Mucosa of rectum (tissue), 2 donors: ENCODE measurements at regions not wholly inside any gene's neighbourhood (a gene's known extent, or its start where the extent isn't known, plus 50 kb on each side); places are given as distances from the start of the nearest gene placed in this dataset.

Experiments used
- H3K27ac ChIP-seq, 2 donors: one replicate each; pipeline ENCODE4 v1.7.0; 2013; ENCODE audit warnings: inconsistent platforms in 2 of 2, low read depth in 2 of 2, low read length in 2 of 2
- H3K27me3 ChIP-seq, 2 donors: one replicate each; pipeline ENCODE4 v1.7.0; 2013; ENCODE audit warnings: low read length in 2 of 2; ENCODE audit not compliant: control insufficient read depth in 2 of 2, insufficient read depth in 2 of 2
- H3K36me3 ChIP-seq, 2 donors: one replicate each; pipeline ENCODE4 v1.7.0; 2013; ENCODE audit warnings: low read length in 2 of 2; ENCODE audit not compliant: control insufficient read depth in 2 of 2, insufficient read depth in 2 of 2
- H3K4me1 ChIP-seq, 2 donors: one replicate each; pipeline ENCODE4 v1.7.0; 2013; ENCODE audit warnings: low read length in 2 of 2, mild to moderate bottlenecking in 1 of 2; ENCODE audit not compliant: control insufficient read depth in 2 of 2, insufficient read depth in 2 of 2
- H3K4me3 ChIP-seq, 2 donors: one replicate each; pipeline ENCODE4 v1.7.0; 2013; ENCODE audit warnings: low read length in 2 of 2
- H3K9ac ChIP-seq, 2 donors: one replicate each; pipeline ENCODE4 v1.7.0; 2013; ENCODE audit warnings: low read length in 2 of 2, low read depth in 1 of 2, mild to moderate bottlenecking in 1 of 2
- H3K9me3 ChIP-seq, 2 donors: one replicate each; pipeline ENCODE4 v1.7.0; 2013; ENCODE audit warnings: low read length in 2 of 2; ENCODE audit not compliant: control insufficient read depth in 2 of 2
- donor health status: healthy.
- donor health status: Normal muscosa, but diverticular disease.

DNA sequence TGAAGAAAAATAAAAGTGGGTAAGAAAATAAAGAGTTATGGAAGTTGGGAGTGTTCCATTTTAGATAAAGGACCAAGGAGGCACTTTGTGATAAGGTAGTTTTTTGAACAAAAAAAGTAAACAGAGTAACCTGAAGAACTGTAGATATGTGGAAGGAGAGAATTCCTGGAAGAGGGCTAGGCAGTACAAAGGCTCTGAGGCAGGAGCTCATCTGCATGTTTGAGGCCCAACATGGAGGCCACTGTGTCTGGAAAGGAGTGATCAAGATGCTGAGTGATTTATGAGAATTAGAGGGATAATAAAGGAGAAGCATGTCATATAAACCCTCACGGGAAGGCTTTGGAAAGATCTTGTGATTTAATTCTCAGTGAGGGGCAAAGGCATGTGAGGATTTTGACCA, 126.5 kb downstream of the DTWD1 start:
- H3K9me3 ChIP-seq = no peaks in the 10 kb centered on the region
- H3K27ac ChIP-seq = no peak overlapping the region
- H3K4me1 ChIP-seq = peaks cover 2 to 4% of the 10 kb centered on the region in 2 donors
- no peaks in the 10 kb centered on the region for H3K27me3 ChIP-seq
- H3K4me3 ChIP-seq = no peak overlapping the region
- H3K36me3 ChIP-seq = no peaks in the 10 kb centered on the region
- H3K9ac ChIP-seq = no peak overlapping the region

DNA sequence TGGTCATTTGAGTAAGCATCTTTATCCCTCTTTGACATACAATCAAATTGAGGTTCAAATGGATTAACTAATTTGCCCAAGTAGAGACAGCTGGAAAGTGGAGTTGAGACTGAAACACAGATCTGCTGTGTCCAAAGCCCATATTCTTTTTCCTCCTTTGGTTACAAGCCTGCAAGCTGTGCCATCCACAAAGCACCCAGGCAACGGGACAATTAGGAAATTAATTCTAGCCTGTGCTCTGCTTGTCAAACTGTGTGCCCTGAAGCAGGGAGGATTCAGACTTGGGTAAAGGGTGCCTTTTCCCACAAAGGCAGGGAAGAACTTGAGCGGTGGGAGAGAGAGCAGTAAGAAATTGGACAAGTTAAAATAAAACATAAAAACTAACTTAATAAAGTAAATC, 127.9 kb downstream of the DTWD1 start:
- no peak overlapping the region for H3K9ac ChIP-seq
- H3K36me3 ChIP-seq = no peaks in the 10 kb centered on the region
- H3K9me3 ChIP-seq = no peaks in the 10 kb centered on the region
- no peaks in the 10 kb centered on the region for H3K4me1 ChIP-seq
- H3K27me3 ChIP-seq = no peaks in the 10 kb centered on the region
- no peak overlapping the region for H3K4me3 ChIP-seq
- H3K27ac ChIP-seq = no peak overlapping the region

DNA sequence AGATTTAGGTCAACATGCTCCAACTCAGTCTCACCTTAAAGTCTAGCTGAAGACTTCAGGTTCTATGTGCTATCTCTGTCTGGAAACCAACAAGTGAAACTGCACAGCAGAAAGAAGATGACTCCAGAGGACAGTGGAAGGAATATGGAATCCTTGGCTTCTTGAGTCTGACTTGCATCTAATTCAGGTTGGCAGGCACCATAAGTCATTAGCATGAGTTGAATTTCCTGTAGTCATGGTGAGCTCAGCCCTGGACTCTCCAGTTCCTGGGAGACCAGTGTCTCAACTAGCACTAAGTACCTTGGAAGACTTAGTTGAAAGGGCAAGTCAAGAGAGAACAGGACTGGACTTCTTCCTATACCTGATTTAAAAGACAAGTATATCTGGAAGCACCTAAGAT, 129.7 kb downstream of the DTWD1 start:
- Histone ChIP-seq H3K9me3 (no peaks in the 10 kb centered on the region), H3K4me1 (no peaks in the 10 kb centered on the region), H3K4me3 (no peak overlapping the region), H3K27ac (no peak overlapping the region), H3K36me3 (no peaks in the 10 kb centered on the region), H3K9ac (no peak overlapping the region), H3K27me3 (no peaks in the 10 kb centered on the region)

DNA sequence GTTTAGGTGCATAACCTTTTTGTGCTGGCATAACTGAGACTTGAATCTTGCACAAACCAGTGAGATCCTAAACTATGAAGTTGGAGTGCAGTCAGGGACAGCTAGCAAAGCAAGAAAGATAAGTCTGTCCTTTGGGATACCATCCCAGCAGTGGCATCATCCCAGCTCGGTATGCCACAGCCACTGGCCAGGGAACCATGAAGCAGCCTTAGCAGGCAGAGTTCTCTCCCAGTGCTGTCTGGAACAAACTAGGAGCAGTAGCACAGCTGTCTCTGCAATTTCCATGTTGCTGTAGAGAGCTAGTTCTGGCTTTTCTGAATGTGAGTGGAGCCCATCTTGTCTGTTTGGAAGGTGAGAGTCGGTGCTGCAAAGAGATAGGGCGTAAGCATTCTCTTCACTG, 130.3 kb downstream of the DTWD1 start:
- no peaks in the 10 kb centered on the region for H3K9me3 ChIP-seq
- H3K4me1 ChIP-seq = no peaks in the 10 kb centered on the region
- no peak overlapping the region for H3K9ac ChIP-seq
- no peak overlapping the region for H3K27ac ChIP-seq
- no peaks in the 10 kb centered on the region for H3K27me3 ChIP-seq
- H3K36me3 ChIP-seq = no peaks in the 10 kb centered on the region
- no peak overlapping the region for H3K4me3 ChIP-seq

DNA sequence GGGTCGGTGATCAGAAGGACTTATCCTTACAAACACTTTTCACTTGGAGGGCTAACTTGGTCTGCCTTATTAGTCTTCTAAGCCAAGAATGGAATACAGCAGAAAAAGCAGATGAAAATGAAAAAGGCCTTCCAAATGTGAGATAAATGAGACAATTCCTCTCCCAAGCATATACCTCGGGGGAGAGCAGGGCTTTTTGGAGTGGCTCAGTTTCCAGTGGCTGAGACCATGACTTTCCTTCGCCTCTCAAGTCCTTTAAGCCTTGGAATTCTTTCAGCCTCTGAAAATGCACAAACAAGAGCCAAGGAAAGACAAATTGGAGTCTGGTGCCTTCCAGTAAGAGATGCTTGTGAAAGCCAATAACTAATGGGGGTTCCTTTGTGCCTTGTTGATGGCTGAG, 130.9 kb downstream of the DTWD1 start:
- no peaks in the 10 kb centered on the region for H3K27me3 ChIP-seq
- no peaks in the 10 kb centered on the region for H3K9me3 ChIP-seq
- no peaks in the 10 kb centered on the region for H3K36me3 ChIP-seq
- no peak overlapping the region for H3K27ac ChIP-seq
- H3K9ac ChIP-seq = no peak overlapping the region
- H3K4me3 ChIP-seq = no peak overlapping the region
- H3K4me1 ChIP-seq = no peaks in the 10 kb centered on the region

DNA sequence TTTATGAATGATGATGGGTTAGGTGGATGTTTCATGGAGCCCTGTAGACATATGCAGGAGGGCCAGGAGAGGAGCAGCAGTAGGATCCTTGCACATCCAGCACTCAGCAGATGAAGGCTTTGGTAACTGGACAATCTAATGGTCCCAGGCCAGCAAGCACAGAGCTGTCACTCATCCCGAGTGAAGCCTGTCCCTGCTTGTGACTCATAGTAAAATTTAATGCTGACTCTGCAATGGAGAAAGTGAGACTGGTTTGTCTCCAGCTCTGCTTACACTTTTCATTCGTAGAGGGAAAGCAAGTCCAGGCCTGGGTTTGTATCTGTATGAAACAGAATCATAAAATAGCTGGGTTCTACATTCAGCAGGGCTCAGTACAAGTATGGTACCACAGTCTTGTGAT, 131.7 kb downstream of the DTWD1 start:
- H3K9ac ChIP-seq = no peak overlapping the region
- H3K27me3 ChIP-seq = no peaks in the 10 kb centered on the region
- H3K36me3 ChIP-seq = no peaks in the 10 kb centered on the region
- H3K27ac ChIP-seq = no peak overlapping the region
- H3K9me3 ChIP-seq = no peaks in the 10 kb centered on the region
- no peak overlapping the region for H3K4me3 ChIP-seq
- no peaks in the 10 kb centered on the region for H3K4me1 ChIP-seq

DNA sequence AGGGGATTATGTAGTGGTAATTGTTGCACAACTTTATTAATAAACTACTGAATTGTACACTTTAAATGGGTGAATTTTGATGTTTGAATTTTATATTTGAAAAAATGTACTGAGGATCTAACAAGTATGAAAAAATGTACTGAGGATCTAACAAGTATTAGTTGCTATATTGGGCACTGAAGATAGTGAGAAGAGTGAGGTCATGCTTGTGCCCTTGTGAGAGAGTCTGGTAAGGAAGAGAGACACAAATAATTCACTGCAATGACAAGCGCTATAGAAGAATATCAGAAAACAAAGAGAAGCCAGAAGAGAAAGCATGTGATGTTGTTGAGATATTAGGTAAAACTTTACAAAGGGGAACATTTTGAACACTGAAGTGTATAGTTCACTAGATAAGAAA, 137.6 kb downstream of the DTWD1 start:
- no peak overlapping the region for H3K4me3 ChIP-seq
- peaks cover 1 to 3% of the 10 kb centered on the region in 2 donors for H3K9me3 ChIP-seq
- H3K9ac ChIP-seq = no peak overlapping the region
- H3K27ac ChIP-seq = no peak overlapping the region
- no peaks in the 10 kb centered on the region for H3K4me1 ChIP-seq
- H3K36me3 ChIP-seq = no peaks in the 10 kb centered on the region
- no peaks in the 10 kb centered on the region for H3K27me3 ChIP-seq

DNA sequence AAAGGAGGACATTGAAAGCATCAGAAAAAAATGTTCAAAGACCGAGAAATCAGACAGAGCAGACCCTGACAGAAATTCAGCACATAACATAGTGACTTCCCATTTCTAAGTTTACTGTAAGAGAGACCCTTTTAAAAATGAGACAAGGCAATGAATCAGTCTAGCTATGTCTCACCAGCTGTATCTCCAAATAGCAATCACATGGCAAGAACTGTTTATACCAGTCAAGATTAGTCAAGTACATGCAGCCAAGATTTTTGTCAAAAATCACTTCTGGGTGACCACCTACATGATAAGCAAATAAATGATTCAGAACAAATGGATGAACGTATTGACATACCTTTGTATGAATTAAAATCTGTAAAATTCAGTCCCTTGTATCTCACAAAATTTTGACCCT, 138.0 kb downstream of the DTWD1 start:
- no peaks in the 10 kb centered on the region for H3K27me3 ChIP-seq
- no peaks in the 10 kb centered on the region for H3K4me1 ChIP-seq
- no peaks in the 10 kb centered on the region for H3K36me3 ChIP-seq
- no peak overlapping the region for H3K9ac ChIP-seq
- peaks cover 1 to 3% of the 10 kb centered on the region in 2 donors for H3K9me3 ChIP-seq
- no peak overlapping the region for H3K4me3 ChIP-seq
- no peak overlapping the region for H3K27ac ChIP-seq

DNA sequence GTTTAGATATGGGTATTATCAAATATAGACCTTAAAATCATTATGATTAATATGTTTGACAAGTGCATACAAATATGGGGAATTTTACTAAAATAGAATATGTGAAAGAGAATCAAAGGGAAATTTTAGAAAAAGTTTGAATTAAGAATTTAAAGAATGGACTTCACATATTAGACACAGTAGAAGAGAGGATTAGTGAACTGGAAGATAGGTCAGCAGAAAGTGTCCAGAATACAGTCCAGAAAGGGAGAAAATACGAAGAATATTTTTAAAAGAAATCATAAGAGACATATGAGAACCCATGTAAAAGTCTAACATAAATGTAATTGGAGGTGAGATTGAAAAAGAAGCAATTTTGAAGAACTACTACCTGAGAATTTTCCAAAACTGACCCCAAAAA, 139.9 kb downstream of the DTWD1 start:
- no peaks in the 10 kb centered on the region for H3K4me1 ChIP-seq
- no peaks in the 10 kb centered on the region for H3K27me3 ChIP-seq
- no peak overlapping the region for H3K27ac ChIP-seq
- peaks cover 1 to 3% of the 10 kb centered on the region in 2 donors for H3K9me3 ChIP-seq
- no peak overlapping the region for H3K4me3 ChIP-seq
- H3K36me3 ChIP-seq = no peaks in the 10 kb centered on the region
- H3K9ac ChIP-seq = no peak overlapping the region

DNA sequence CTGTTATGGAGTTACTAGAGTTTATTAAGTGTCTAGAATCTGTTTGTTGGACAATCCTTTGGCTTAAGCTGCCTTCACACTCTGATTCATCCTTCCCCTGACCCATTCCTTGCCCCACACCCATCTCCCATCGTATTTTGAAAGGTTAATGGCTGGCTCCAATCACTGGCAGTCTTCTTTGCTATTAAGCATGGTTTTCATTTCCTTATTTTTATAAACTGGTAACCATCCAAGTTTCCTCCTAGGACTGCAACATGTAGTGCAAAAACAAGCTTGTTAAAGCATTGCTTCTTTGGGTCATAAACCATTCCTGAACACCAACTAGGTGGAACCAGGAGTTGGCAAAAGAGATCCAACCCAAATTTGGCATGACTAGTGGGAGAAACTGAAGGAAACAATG, 148.4 kb downstream of the DTWD1 start:
- H3K27ac ChIP-seq = no peak overlapping the region
- H3K36me3 ChIP-seq = no peaks in the 10 kb centered on the region
- no peak overlapping the region for H3K4me3 ChIP-seq
- H3K27me3 ChIP-seq = no peaks in the 10 kb centered on the region
- H3K9me3 ChIP-seq = no peaks in the 10 kb centered on the region
- H3K9ac ChIP-seq = no peak overlapping the region
- no peaks in the 10 kb centered on the region for H3K4me1 ChIP-seq

DNA sequence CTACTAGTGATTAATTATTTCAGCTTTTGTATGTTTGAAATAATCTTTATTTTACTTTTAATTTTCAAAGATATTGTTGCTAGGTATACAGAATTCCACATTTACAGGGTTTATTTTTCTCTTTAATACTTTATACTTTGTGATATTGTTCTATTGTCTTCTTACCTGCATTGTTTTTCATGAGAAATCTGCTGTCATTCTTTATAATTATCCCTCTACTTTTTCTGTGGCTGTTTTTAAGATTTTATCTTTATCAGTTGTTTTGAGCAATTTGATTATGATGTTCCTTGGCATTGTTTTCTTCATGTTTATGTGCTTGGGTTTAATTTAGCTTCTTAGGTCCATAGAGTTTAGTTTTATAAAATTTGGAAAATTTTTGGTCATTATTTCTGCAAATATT, 168.6 kb downstream of the DTWD1 start:
- Histone ChIP-seq H3K4me1 (no peaks in the 10 kb centered on the region), H3K9me3 (peaks cover 0 to 2% of the 10 kb centered on the region in 2 donors), H3K27ac (no peak overlapping the region), H3K36me3 (no peaks in the 10 kb centered on the region), H3K9ac (no peak overlapping the region), H3K27me3 (no peaks in the 10 kb centered on the region), H3K4me3 (no peak overlapping the region)
